Activated naive CD4-positive, alpha-beta T cell treated with Interleukin-2 at 50 U/mL for 16 hours (primary cell): ENCODE measurements at regions not wholly inside any gene's neighbourhood (a gene's known extent, or its start where the extent isn't known, plus 50 kb on each side); places are given as distances from the start of the nearest gene placed in this dataset.
"Not testable (repeated sequence)": the region's sequence is repeated elsewhere in the genome, so short reads cannot be mapped to it uniquely, and the experiment has no call there.

ENCODE experiments used
- DNase-seq: peaks from one replicate; pipeline ENCODE4 v3.0.0-alpha.2; 2020

DNA sequence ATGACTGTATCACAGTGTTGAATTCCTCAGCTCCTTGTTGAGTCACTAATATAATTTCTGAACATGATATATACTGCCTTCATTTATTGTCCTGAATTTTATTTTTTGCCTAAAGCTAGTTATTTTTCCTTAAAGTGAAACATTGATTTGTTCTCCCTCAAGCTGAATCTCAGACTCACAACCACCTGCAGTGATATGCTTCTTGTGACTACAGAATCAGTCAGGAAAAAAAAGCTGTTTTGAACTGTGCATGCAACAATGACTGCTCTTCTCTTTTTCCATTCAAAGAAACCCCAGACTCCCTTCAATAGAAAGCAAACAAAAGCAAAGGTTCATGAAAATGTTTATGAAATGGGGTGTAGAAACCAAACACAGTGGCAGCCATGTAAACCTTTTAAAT lies 470.2 kb upstream of the CHD1 start:
- no peak for DNase-seq

DNA sequence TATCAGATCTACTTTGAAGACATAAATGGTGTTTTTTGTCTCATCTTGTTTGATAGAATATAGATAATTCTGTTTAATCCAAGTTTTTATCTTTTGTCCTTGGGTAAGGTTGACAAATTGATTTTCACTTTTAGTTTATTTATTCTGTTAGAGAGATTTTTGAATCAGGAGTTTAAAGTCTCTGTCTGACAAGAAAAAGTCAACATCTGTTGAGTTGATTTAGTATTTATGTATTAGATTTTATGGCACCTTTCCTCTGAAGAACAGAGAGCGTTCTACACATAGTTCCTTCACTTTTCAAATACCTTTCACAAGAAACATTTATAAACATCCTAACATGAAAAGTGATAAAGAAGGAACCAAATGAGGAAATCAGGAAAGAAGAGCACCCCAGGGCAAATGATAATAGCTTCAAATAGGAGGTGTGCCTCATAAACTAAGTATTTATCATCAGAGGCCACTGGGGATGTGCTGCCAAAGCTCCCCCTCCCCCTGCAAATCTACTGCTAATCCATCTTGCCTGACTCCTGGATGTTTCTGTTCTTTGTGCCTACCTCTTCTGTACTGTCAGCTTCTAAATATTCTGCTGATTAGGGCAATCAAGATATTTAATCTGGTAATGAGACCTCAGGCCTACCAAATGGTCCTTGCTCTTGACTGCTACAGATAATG lies 457.7 kb upstream of the CHD1 start:
- no peak for DNase-seq

DNA sequence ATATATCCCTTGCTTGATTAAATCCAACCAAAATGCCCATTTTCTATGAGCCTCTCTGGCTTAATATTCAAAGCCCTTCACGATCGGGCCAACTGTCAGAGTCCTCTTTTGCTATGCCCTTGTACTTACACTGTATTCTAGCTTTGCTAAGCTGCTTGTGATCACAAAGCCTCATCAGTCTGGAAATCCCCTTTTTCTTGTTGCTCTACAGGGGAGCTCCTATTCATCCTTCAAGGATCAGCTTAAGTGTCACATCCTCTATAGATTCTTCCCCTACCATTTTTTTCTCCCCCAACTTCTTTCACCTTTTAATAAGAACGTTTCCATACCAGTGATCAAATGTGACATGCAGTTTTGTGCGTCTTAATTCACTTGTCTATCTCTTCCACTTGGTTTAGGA lies 450.4 kb upstream of the CHD1 start:
- no peak for DNase-seq

DNA sequence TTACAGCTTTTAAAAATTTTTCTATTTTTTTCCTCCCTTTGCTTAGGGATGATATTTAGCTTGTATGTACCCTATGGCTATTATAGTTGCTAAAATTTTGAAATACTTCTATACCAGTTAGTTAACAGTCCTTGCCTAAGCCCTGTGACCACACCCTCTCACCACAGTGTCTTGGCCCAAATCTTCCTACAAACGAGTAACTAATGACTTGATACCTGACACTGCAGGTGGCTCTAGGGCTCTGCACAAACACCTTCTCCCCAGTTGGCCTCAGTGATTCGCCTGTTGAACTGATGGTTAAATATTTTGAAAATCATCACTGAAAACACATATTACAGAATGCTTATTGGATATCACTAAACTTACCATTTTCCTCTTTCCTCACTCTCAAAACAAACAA lies 449.6 kb upstream of the CHD1 start:
- DNase-seq: no peak

DNA sequence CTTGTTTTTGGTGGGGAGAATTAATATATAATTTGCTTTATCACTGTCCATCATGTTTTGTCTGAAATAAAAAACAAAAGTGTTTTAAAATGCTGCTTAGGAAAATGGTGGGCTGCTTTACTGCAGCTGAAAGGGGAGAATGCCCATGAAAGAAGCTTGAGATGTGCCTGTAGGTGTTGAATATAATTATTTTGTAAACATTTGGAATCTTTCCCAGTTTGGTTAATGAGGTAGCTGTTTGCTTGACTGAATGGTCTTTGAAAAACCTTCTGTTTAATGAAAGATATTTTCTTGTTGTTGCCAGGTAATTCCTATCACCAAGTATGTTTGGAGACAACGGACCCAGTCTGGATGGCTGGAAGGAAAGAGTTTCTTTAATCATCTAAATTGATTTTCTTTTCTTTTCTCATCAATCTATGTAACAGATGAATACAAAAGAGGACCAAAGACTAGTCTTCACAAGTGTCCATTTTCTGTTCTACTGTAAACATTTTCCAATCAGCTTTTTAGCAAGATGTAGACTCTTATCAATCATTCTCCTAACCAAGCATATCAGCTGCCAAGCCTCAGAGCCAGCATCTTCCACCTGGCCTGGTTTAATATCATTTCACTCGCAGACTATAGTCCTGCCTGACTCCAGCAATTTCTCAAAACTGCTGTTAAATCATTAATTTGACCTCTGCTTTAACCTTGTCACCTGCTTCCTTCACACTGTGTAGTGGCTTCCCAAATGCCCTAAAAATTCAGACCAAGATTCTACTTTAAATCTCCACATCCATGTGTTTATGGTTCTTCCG lies 441.2 kb upstream of the CHD1 start:
- no peak for DNase-seq

DNA sequence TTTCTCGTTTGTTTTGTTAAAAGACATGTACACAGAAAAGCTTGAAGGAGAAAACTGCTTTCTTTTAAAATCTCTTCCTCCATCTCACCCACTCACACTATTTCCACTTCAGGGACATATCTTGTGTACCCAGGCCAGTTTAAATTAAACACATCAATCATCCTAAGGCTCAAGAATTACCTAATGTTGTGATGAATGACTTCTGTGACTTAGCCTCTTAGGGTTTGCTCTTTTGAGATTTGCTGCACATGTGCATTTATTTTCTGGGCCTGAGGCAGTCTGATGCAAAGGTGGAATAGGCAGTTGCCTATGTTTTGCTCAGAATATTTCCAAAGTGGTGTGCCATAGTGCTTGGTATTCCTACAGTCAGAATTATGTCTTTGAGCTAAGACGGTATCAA lies 439.9 kb upstream of the CHD1 start:
- no peak for DNase-seq

DNA sequence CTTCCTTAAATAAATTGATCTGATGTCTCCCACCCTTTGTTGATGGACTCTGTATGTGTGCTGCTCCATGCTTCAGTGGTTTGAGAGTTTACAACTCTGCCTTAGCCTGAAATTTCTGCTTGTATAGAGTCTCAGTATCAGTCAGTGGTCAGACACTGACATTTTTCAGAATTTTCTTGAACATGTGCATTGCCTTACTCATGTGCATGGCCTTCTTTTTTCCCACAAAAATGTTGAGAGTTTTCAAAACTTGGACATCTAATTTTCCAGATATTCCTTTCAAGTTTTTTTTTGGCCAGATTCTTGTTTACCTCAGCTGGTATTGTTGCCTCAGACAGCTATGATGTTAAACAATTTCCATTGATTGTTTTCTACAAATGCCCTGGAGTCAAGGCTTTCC lies 427.1 kb upstream of the CHD1 start:
- DNase-seq: no peak

DNA sequence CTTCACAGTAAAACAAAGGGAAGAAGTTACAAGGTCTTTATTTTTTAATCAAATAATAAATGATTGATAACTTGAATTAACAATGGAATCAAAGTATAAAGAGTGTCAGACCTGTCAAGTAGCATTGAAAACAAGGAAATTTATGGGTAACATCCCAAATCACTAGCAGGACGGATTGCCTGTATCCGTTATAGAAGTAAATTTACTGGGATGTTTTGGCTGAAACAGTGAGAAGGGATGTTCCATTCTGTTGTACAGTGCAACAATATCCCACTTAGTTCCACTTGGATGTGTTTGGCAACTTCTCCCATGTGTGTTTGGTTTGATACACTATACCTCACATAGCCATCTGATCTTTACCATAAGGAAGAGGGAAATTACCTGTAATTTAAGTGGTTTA lies 421.0 kb upstream of the CHD1 start:
- DNase-seq: no peak

DNA sequence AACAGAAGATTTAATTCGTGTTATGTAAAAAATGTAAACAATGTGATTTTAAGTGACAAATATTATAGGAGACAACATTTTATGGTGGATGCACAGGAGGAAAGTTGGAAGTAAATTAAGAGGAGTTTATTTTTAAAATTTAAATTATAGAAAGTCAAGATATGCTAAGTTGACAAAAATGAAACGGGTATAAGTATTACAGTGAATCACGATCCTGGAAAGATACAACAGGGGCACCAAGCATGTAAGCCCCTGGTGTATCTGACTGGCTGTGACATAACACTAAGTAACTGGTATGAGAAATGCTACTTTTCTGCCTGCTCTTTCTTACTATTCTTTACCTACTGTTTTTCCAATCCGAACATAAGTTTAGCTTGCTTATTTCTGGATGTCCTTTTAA lies 419.8 kb upstream of the CHD1 start:
- no peak for DNase-seq

DNA sequence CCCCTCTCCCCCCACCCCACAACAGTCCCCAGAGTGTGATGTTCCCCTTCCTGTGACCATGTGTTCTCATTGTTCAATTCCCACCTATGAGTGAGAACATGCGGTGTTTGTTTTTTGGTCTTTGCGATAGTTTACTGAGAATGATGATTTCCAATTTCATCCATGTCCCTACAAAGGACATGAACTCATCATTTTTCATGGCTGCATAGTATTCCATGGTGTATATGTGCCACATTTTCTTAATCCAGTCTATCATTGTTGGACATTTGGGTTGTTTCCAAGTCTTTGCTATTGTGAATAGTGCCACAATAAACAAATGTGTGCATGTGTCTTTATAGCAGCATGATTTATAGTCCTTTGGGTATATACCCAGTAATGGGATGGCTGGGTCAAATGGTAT lies 411.0 kb upstream of the CHD1 start:
- not testable (repeated sequence) for DNase-seq

DNA sequence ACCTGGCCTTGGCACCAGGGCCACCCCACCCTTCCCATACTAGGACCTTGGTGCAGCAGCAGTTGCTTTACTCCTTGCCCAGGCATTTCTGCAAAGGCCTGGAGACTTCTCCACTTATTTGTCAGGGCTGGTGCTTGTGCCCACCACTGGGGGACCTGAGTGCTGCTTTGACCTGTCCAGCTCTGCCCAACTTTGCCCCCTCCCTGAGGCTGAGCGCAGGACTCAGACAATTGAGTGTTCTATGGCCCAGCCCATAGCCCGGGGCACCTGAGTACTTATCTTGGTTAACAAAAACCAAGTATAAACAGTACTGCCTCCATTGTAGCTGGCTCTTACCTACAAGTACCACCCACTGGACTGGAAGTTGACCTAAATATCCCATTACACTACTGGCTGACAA lies 406.1 kb upstream of the CHD1 start:
- DNase-seq: no peak

DNA sequence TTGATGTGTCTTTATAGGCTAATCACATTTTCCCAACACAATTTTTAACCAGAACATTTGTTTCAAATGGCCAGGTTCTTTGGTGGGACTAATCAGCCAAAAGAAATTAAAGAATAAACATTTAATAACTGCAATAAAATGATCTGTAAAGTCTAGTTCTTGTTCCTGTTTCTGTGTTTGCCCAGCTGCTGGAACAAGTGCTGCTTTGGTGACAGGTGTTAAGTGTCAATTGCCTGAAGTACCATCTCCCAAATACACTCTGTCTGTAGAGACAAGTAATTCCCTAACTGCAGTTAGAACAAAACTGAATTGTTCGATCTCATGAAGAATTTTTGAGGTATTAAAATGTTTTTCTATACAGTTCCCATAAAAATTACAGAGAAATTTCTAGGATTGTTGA lies 402.3 kb upstream of the CHD1 start:
- DNase-seq: no peak

DNA sequence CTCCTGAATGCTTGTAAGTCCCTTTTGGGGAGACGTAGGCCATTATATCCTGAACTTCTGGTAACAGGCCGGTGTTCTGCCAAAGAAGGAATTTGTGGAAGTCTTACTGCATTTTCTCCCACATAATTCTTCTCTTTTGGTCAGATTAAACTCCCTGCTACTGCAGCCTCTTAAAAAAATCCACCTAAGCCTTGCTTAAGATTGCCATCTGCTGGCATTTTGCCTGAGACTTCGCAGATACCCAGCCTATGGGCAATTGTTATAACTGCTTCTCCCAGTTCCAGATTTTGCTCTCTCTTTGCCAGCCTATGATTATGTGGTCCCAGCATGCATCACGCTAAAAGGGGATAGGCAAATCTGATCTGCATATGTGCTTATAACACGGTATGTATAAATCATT lies 391.6 kb upstream of the CHD1 start:
- no peak for DNase-seq

DNA sequence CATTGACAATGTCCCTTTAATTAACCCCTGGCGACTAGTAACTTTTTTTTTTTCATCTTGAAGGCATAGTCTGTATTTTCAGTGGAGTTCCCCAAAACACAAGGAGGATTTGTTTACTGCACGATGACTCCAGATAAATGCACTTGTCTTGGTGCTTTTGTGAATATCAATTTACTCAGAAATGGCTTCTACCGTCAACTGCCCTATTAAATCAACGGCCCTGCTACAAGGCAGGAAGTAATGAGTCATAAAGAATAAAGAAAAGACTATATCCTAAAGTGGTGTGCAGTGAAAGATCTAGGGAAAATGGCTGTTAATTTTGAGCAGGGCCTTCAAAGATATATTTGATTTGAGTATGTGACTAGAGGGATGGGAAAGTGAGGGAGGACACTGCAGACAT lies 388.3 kb upstream of the CHD1 start:
- no peak for DNase-seq

DNA sequence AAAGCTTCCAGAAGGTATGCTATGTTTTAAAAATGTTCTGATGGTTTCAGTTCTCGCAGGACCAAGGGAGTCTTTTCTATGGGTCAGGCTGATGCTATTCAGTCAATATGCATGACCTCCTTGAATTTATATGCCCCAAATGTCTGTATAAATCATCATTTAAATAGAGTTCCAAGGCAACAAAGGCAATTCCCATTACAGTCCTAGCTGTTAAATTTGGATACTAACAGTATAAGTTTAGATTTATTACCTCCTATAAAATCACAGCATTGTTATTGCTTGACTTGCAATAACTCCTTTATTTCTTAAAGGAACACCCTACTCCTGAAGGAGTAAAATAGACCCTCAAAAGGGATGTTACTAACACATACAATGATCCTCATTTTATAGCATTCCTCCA lies 387.7 kb upstream of the CHD1 start:
- DNase-seq: no peak

DNA sequence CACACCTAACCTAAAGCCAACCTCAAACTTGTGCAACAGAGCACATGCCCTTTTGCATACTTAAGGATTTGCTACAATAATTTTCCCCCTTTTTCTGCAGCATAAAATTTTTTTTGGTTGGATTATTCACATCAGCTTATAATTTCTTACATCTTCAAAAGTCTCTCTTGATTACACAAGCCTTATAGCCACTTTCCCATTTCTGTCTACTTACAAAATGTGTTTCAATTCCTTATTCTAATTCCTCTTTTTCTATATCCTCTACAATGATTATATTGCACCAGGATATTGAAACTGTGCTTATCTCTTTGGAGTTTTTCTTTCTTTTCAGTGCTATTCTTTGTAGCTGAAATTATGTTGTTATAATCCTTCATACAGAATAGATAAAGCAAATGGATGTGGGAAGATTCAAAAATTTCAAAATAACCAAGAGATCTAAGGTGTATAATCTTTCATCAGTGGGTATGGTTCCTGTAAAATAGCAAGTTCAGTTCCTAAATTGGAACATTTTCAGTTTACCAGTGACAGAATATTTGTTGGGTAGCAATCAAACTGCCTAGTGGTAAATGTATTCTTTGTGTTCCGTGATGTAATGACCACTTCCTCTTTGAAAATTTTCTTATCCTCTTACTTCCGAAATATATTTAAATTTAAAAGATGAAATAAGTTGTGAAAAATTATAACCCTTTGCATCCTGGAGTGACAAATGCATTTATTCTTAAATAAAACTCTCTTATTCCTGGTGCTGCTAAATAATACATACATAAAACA lies 386.8 kb upstream of the CHD1 start:
- no peak for DNase-seq

DNA sequence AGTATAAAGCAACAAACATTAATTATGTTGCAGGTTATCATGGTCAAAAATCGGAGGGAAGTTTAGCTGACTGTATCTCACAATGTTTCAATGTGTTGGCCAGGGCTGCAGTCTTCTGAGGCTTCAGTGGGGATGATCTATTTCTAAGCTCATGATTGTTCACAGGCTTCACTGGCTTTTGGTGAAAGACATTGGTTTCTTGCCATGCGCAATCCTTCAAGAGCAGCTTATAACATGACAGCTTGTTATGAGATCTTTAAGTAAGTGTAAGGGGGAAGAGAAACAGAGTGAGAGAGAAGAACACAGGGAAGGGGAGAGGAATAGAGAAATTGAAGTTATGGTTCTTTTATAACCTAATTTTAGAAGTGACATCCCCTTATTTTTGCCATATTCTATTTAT lies 385.9 kb upstream of the CHD1 start:
- DNase-seq: no peak

DNA sequence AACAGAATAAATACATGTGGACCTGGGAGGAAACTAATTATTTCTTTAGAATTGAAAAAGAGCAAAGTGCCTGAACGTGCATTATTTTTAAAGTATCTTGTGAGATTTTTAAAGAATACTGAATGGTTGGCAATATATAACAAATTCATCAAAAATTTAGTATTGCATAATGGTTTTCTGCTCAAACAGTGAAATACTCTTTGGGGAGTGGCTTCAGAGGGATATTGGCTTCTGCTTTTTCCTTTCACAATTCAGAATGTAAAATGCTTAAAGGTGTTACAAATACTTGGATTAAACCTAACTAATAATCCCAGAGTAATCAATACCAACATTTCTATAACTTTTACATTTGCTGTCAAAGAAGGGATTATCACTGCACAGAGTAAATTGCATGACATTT lies 379.3 kb upstream of the CHD1 start:
- DNase-seq: no peak

DNA sequence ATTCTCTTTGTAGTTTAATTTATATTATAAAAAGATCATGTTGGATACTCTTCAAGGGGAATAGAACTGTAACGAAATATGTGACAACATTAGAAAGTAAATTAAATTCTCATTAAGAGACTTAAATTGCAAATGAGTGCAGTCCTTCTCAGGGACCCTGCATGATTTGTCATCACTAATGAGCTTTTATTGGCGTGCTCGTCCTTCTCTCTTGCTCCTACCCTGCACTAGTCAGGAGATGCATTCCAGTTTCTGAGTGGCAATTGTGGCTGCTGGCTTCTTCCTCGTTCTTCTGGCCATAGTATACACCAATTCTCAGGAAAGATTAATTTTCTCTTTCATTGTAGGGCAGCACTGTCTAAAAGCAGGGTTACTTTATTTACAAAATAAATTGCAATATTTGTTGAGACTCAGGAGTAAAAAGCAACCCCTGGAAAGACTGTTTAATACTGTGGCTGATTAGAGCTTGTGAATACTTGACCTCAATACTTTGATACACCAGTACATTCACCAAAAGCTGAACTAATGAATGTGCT lies 376.3 kb upstream of the CHD1 start:
- DNase-seq: no peak

DNA sequence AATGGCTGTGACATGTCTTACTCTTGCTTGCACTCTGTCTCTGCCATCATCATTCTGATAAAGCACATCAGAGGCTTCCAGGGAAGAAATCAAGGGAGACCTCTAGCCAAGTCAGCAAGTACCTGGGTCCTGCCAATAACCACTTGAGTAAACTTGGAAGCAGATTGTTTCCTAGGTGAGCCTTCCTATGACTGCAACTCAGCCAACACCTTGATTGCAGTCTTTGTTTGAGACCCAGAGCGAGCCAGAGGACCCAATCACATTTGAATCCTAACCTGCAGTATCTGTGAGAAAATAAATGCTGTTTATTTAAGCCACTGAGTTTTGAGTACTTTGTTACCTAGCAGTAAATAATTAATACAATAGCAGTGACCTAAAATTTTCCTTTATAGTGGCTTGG lies 356.8 kb upstream of the CHD1 start:
- DNase-seq: no peak

DNA sequence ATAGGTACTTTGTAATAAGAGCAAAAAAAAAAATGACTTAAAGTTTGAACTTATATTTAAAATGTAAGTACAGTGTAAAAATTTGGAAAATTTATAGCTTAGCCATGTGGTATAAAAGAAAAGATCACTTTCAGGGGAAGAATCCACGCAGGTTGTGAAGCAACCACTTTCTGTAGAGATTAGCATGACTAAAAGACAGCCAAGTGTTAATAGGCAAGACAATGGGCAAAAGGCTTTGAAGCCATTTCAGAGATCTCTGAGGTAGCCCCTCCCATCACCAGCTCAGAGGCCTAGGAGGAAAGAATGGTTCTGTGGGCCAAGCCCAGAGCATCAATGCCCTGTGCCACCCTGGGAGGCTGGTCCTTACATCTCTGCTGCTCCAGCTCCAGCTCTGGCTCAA lies 346.3 kb upstream of the CHD1 start:
- no peak for DNase-seq

DNA sequence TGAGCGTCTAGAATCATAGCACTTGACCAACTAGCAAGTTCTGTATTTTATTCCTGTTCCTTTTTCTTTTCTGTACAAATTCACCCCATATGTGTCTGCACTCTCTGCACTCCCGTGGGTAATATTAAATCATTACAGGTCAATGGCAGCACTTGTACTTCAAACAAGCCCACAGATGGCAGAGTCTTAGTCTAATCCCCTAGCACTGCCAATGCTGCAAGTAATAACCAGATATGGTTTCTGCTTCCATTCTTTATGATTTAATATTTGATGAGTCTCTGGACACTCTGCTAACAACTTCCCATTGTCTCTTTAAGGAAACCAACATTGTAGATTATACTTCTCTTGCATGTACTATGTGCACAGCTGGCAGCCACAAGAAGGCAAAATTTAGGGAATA lies 343.8 kb upstream of the CHD1 start:
- DNase-seq: no peak

DNA sequence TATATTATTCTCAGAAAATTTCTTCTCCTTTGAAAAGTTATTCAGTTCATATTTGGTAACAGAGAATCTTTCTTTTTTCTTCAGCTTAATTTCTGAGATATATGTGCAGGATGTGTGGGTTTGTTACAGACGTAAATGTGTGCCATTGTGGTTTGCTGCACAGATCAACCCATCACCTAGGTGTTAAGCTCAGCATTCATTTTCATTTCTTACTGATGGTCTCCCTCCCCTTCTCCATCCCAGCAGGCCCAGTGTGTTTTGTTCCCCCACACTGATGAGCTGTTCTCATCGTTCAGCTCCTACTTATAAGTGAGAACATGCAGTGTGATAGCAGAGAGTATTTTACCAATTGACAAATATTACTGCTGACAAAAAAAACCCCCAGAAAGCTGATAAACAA lies 330.0 kb upstream of the CHD1 start:
- DNase-seq: no peak

DNA sequence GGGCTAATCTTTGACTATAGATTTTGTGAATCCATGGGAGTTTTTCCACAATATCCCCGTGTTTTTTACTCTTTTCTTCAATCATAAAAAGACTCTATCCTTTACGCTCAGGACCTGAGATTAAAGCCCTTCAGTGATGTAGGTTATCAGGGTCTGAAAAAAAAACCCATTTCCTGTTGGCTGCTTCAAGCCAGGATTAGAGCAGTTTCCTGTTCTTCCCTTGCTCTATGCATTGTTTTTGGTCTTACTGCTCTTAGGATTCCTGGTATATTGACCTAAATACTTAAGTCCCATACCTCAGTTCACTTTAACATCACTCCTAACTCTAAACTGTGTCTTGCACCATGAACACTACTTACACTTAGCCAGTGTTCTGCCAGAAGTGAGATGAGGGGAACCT lies 319.3 kb upstream of the CHD1 start:
- no peak for DNase-seq
